HCT116 (cell line): ENCODE measurements at regions not wholly inside any gene's neighbourhood (a gene's known extent, or its start where the extent isn't known, plus 50 kb on each side); places are given as distances from the start of the nearest gene placed in this dataset.

Source experiments
- ATAC-seq: fragments of 200-7000 bp; cut with Tn5 transposase; 2 replicates; pipeline ENCODE4 v1.9.1; 2020; ENCODE audit warnings: mild to moderate bottlenecking, moderate library complexity
- BruUV-seq: library from RNA; stranded (reverse); fragments of 400-500 nt; replicated peaks from 2 replicates; lab custom pipeline; 2021; lab: Mats Ljungman, UMichigan
- CTCF ChIA-PET: fragments of 300-600 bp; sonication (Branson Sonifier 250); formaldehyde crosslinking; loops from one replicate; lab custom pipeline; 2021; ENCODE audit warnings: antibody characterized with exemption; lab: Charles Lee
- POLR2A ChIA-PET: fragments of 300-600, 350-600 bp; sonication (Branson Sonifier 250); formaldehyde crosslinking; loops from one replicate; lab custom pipeline; 2021; ENCODE audit warnings: antibody characterized with exemption; lab: Charles Lee
- RAD21 ChIA-PET, 2 experiments: fragments of 300-600 bp; sonication (Branson Sonifier 250); formaldehyde crosslinking; loops; one replicate each; lab custom pipeline; 2023; ENCODE audit warnings: low total read pairs in 2 of 2; ENCODE audit not compliant: uncharacterized antibody in 2 of 2, unreplicated experiment in 2 of 2, low non-redundant PET in 1 of 2; lab: Charles Lee
- DNase-seq: peaks from one replicate; pipeline ENCODE4 v3.0.0-alpha.2; 2010; ENCODE audit warnings: low read depth, low spot score
- H2AFZ ChIP-seq: fragments of 200-600 bp; shearing (Covaris generic), sonication (generic); 2 replicates; pipeline ENCODE4 v1.6.1; 2017; ENCODE audit warnings: low read depth, mixed run types, mixed read lengths, antibody characterized with exemption, low read length; ENCODE audit not compliant: poor library complexity, severe bottlenecking
- H3K27ac ChIP-seq: 2 replicates; pipeline ENCODE4 v1.5.1; 2012; ENCODE audit warnings: low read depth, low read length
- H3K27me3 ChIP-seq: fragments of 200-600 bp; sonication (generic); 2 replicates; pipeline ENCODE4 v1.6.1; 2016; ENCODE audit warnings: mixed run types, low read length, mixed read lengths; ENCODE audit not compliant: insufficient read depth
- H3K36me3 ChIP-seq, 2 experiments: fragments of 200-500 bp in 1 of 2; fragments of 200-600 bp in 1 of 2; sonication (Bioruptor generic) in 1 of 2; sonication (generic) in 1 of 2; 2 replicates each; pipeline versions ENCODE4 v1.5.1 to v1.6.1; 2014 to 2016; ENCODE audit warnings: low read length in 2 of 2, inconsistent platforms in 1 of 2, mixed read lengths in 1 of 2, mixed run types in 1 of 2; ENCODE audit not compliant: insufficient read depth in 2 of 2, control insufficient read depth in 1 of 2
- H3K4me1 ChIP-seq, 2 experiments: fragments of 200-600 bp in 1 of 2; sonication (generic) in 1 of 2; 2 replicates each; pipeline versions ENCODE4 v1.5.1 to v1.6.1; 2012 to 2017; ENCODE audit warnings: low read length in 2 of 2, inconsistent platforms in 1 of 2, mild to moderate bottlenecking in 1 of 2, mixed read lengths in 1 of 2, mixed run types in 1 of 2, moderate library complexity in 1 of 2; ENCODE audit not compliant: insufficient read depth in 2 of 2, control insufficient read depth in 1 of 2
- H3K4me2 ChIP-seq: fragments of 200-600 bp; sonication (generic); 2 replicates; pipeline ENCODE4 v1.6.1; 2017; ENCODE audit warnings: mixed run types, low read length, mixed read lengths
- H3K4me3 ChIP-seq, 2 experiments: fragments of 200-600 bp in 1 of 2; sonication (generic) in 1 of 2; replicated peaks in 1 of 2; 2 replicates each; pipeline ENCODE4 v1.5.1; 2011 to 2016; ENCODE audit warnings: low read length in 2 of 2, control low read depth in 1 of 2, low read depth in 1 of 2, mild to moderate bottlenecking in 1 of 2, mixed read lengths in 1 of 2, mixed run types in 1 of 2
- H3K79me2 ChIP-seq: fragments of 200-600 bp; sonication (generic); 2 replicates; pipeline ENCODE4 v1.6.1; 2017; ENCODE audit warnings: mild to moderate bottlenecking, mixed run types, low read length, moderate library complexity, mixed read lengths; ENCODE audit not compliant: insufficient read depth
- H3K9ac ChIP-seq: fragments of 200-600 bp; sonication (generic); 2 replicates; pipeline ENCODE4 v1.6.1; 2016; ENCODE audit warnings: low read length, mixed read lengths
- H3K9me2 ChIP-seq: fragments of 200-600 bp; sonication (generic), shearing (Covaris generic); 2 replicates; pipeline ENCODE4 v1.6.1; 2017; ENCODE audit warnings: mixed run types, mild to moderate bottlenecking, moderate library complexity; ENCODE audit not compliant: insufficient read depth
- H3K9me3 ChIP-seq, 2 experiments: fragments of 200-500 bp in 1 of 2; fragments of 200-600 bp in 1 of 2; sonication (Bioruptor generic) in 1 of 2; sonication (generic) in 1 of 2; 2 replicates each; pipeline ENCODE4 v1.6.1; 2014 to 2017; ENCODE audit warnings: low read length in 2 of 2, mixed read lengths in 2 of 2, inconsistent platforms in 1 of 2, low read depth in 1 of 2, mild to moderate bottlenecking in 1 of 2, mixed run types in 1 of 2, moderate library complexity in 1 of 2; ENCODE audit not compliant: control insufficient read depth in 1 of 2, insufficient read depth in 1 of 2
- H4K20me1 ChIP-seq: fragments of 200-600 bp; sonication (generic), shearing (Covaris generic); 2 replicates; pipeline ENCODE4 v1.6.1; 2017; ENCODE audit warnings: mixed run types, mild to moderate bottlenecking, moderate library complexity; ENCODE audit not compliant: insufficient read depth
- CEBPB ChIP-seq: IDR thresholded peaks from 2 replicates; pipeline ENCODE4 v1.6.1; 2012; ENCODE audit warnings: low read depth
- CTCF ChIP-seq, 3 experiments: fragments of 200-600 bp in 1 of 3; sonication (generic) in 1 of 3; IDR thresholded peaks in 2 of 3; conservative IDR thresholded peaks in 1 of 3; 2 replicates each; pipeline ENCODE4 v1.5.1; 2012 to 2017; ENCODE audit warnings: low read depth in 2 of 3, low read length in 2 of 3, antibody characterized with exemption in 1 of 3, borderline replicate concordance in 1 of 3, control low read depth in 1 of 3, mild to moderate bottlenecking in 1 of 3, mixed read lengths in 1 of 3, mixed run types in 1 of 3, moderate library complexity in 1 of 3; ENCODE audit not compliant: insufficient read depth in 1 of 3
- EGR1 ChIP-seq: IDR thresholded peaks from 2 replicates; pipeline ENCODE4 v1.6.1; 2012; ENCODE audit warnings: low read depth
- FOSL1 ChIP-seq: IDR thresholded peaks from 2 replicates; pipeline ENCODE4 v1.6.1; 2012; ENCODE audit warnings: low read depth
- SRF ChIP-seq: IDR thresholded peaks from 2 replicates; pipeline ENCODE4 v1.6.1; 2012; ENCODE audit warnings: low read depth
- TCF7L2 ChIP-seq: IDR thresholded peaks from 2 replicates; pipeline ENCODE4 v1.7.0; 2011; ENCODE audit warnings: borderline replicate concordance, inconsistent platforms; ENCODE audit not compliant: insufficient read depth, insufficient read length; ENCODE audit errors: extremely low read depth
- ZFX ChIP-seq: fragments of 450-650 bp; IDR thresholded peaks from 2 replicates; pipeline ENCODE4 v1.6.1; 2017
- ZNF274 ChIP-seq: fragments of 200-500 bp; sonication (Bioruptor generic); IDR thresholded peaks from 2 replicates; pipeline ENCODE4 v1.6.1; 2014; ENCODE audit warnings: mild to moderate bottlenecking, low read depth, low read length, inconsistent platforms
- intact Hi-C: fragments of 100-400 bp; cut with micrococcal nuclease; formaldehyde crosslinking; loops from 2 replicates; pipeline ENCODE4 v1.10.0; 2022
- TF ChIP-seq, protein P1 (sequence below): IDR thresholded peaks from 2 replicates; pipeline ENCODE4 v1.6.1; 2012; ENCODE audit warnings: low read depth

GRCh38 chr4:111652986-111653385 is 492.3 kb upstream of the FAM241A start:
- no peaks in the 10 kb centered on the region for H3K27me3 ChIP-seq
- H3K9me2 ChIP-seq: no peaks in the 10 kb centered on the region
- BruUV-seq: no TSS peak
- ChIA-PET RAD21 (no interaction called here), POLR2A (no interaction called here), CTCF (no interaction called here)
- no peak overlapping the region for H3K27ac ChIP-seq
- H3K4me2 ChIP-seq: no peak overlapping the region
- H4K20me1 ChIP-seq: no peaks in the 10 kb centered on the region
- no peak overlapping the region for H2AFZ ChIP-seq
- H3K4me3 ChIP-seq: no peak overlapping the region
- intact Hi-C loops: no loop called here
- ATAC-seq: no peak
- H3K4me1 ChIP-seq: no peaks in the 10 kb centered on the region
- H3K79me2 ChIP-seq: no peaks in the 10 kb centered on the region
- H3K9ac ChIP-seq: no peak overlapping the region
- no peaks in the 10 kb centered on the region for H3K36me3 ChIP-seq
- TF ChIP-seq EGR1: no peak
- TF ChIP-seq CEBPB: no peak
- TF ChIP-seq SRF: no peak
- no peaks in the 10 kb centered on the region for H3K9me3 ChIP-seq
- DNase-seq: no peak

GRCh38 chr4:111662496-111662895 is 482.8 kb upstream of the FAM241A start:
- Histone ChIP-seq H3K9me2 (no peaks in the 10 kb centered on the region), H3K9ac (no peak overlapping the region), H3K27ac (no peak overlapping the region), H3K4me1 (no peaks in the 10 kb centered on the region), H3K36me3 (no peaks in the 10 kb centered on the region), H4K20me1 (no peaks in the 10 kb centered on the region), H3K79me2 (no peaks in the 10 kb centered on the region), H2AFZ (no peak overlapping the region), H3K4me2 (no peak overlapping the region), H3K27me3 (no peaks in the 10 kb centered on the region), H3K4me3 (no peak overlapping the region), H3K9me3 (no peaks in the 10 kb centered on the region)
- POLR2A ChIA-PET: interaction anchor here (1.0 kb wide), 1 partner anchor 201 kb away, joined by 3 read pairs; no protein-coding TSS in a partner anchor
- DNase-seq (no peak), ATAC-seq (no peak)
- CTCF ChIA-PET: no interaction called here
- RAD21 ChIA-PET: no interaction called here
- TF ChIP-seq CTCF (IDR thresholded peaks at IDR 0.05 in 2 of 3, conservative IDR thresholded peaks at IDR 0.05 in 1 of 3; ENCODE audit: borderline replicate concordance in 1 of 3, insufficient read depth in 1 of 3, low read depth in 2 of 3, low read length in 2 of 3) (no peak), ZNF274 (no peak), TCF7L2 (no peak), FOSL1 (no peak), ZFX (no peak)
- TF ChIP-seq, protein P1, sequence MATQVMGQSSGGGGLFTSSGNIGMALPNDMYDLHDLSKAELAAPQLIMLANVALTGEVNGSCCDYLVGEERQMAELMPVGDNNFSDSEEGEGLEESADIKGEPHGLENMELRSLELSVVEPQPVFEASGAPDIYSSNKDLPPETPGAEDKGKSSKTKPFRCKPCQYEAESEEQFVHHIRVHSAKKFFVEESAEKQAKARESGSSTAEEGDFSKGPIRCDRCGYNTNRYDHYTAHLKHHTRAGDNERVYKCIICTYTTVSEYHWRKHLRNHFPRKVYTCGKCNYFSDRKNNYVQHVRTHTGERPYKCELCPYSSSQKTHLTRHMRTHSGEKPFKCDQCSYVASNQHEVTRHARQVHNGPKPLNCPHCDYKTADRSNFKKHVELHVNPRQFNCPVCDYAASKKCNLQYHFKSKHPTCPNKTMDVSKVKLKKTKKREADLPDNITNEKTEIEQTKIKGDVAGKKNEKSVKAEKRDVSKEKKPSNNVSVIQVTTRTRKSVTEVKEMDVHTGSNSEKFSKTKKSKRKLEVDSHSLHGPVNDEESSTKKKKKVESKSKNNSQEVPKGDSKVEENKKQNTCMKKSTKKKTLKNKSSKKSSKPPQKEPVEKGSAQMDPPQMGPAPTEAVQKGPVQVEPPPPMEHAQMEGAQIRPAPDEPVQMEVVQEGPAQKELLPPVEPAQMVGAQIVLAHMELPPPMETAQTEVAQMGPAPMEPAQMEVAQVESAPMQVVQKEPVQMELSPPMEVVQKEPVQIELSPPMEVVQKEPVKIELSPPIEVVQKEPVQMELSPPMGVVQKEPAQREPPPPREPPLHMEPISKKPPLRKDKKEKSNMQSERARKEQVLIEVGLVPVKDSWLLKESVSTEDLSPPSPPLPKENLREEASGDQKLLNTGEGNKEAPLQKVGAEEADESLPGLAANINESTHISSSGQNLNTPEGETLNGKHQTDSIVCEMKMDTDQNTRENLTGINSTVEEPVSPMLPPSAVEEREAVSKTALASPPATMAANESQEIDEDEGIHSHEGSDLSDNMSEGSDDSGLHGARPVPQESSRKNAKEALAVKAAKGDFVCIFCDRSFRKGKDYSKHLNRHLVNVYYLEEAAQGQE: no peak
- BruUV-seq: no TSS peak
- intact Hi-C loops: no loop called here
